Natural killer cell (primary cell): ENCODE measurements at regions not wholly inside any gene's neighbourhood (a gene's known extent, or its start where the extent isn't known, plus 50 kb on each side); places are given as distances from the start of the nearest gene placed in this dataset.

ENCODE experiments used
- ATAC-seq, 3 donors: fragments of 150-1000 bp in 2 of 3; fragments of 200-7000 bp in 1 of 3; cut with Tn5 transposase; 1 replicate in 1 of 3; 2 replicates in 2 of 3; pipeline ENCODE4 v1.10.0; 2021; ENCODE audit warnings: mild to moderate bottlenecking in 2 of 3, moderate library complexity in 2 of 3
- DNase-seq, 2 donors: peaks; one replicate each; pipeline versions ENCODE4 v3.0.0 to v3.0.0-alpha.2; 2013 to 2021; ENCODE audit warnings: mixed read lengths in 1 of 2
- H3K27ac ChIP-seq: one replicate; pipeline ENCODE4 v1.5.1; 2013; ENCODE audit warnings: mild to moderate bottlenecking, low read length
- H3K27me3 ChIP-seq: one replicate; pipeline ENCODE4 v1.6.1; 2013; ENCODE audit warnings: low read length; ENCODE audit not compliant: control insufficient read depth, insufficient read depth
- H3K36me3 ChIP-seq: one replicate; pipeline ENCODE4 v1.6.1; 2013; ENCODE audit warnings: low read length; ENCODE audit not compliant: control insufficient read depth, insufficient read depth
- H3K4me1 ChIP-seq: one replicate; pipeline ENCODE4 v1.6.1; 2013; ENCODE audit warnings: low read length; ENCODE audit not compliant: control insufficient read depth, insufficient read depth
- H3K4me3 ChIP-seq: one replicate; pipeline ENCODE4 v1.5.1; 2013; ENCODE audit warnings: low read length
- H3K9me3 ChIP-seq: one replicate; pipeline ENCODE4 v1.6.1; 2013; ENCODE audit warnings: low read length; ENCODE audit not compliant: control insufficient read depth, insufficient read depth
- H3K27ac Mint-ChIP-seq, 2 donors: one replicate each; pipeline ENCODE4 v1.8.0; 2022; ENCODE audit warnings: mild to moderate bottlenecking in 2 of 2, mixed read lengths in 2 of 2, moderate library complexity in 1 of 2
- H3K27me3 Mint-ChIP-seq, 2 donors: one replicate each; pipeline ENCODE4 v1.8.0; 2022; ENCODE audit warnings: low read depth in 2 of 2, mixed read lengths in 2 of 2
- H3K36me3 Mint-ChIP-seq: one replicate; pipeline ENCODE4 v1.8.0; 2022; ENCODE audit warnings: mixed read lengths
- H3K4me1 Mint-ChIP-seq, 2 donors: one replicate each; pipeline ENCODE4 v1.8.0; 2022; ENCODE audit warnings: mixed read lengths in 2 of 2
- H3K4me3 Mint-ChIP-seq: one replicate; pipeline ENCODE4 v1.8.0; 2022; ENCODE audit warnings: mild to moderate bottlenecking, moderate library complexity, mixed read lengths
- H3K9me3 Mint-ChIP-seq, 2 donors: one replicate each; pipeline ENCODE4 v1.8.0; 2022; ENCODE audit warnings: mixed read lengths in 2 of 2
- WGBS: methylation state at CpG from one replicate; pipeline ENCODE4 v1.1.7; 2013; ENCODE audit warnings: missing lambda C conversion rate; ENCODE audit not compliant: insufficient coverage; 5-methylcytosine and 5-hydroxymethylcytosine counted together
- intact Hi-C: fragments of 100-400 bp; cut with micrococcal nuclease; formaldehyde crosslinking; loops from one replicate; pipeline ENCODE4 v1.14.2; 2022
- TF ChIP-seq, protein P1 (sequence below): fragments of 200-600 bp; IDR thresholded peaks from one replicate; pipeline ENCODE4 v1.8.0; 2022; ENCODE audit warnings: antibody characterized with exemption

DNA sequence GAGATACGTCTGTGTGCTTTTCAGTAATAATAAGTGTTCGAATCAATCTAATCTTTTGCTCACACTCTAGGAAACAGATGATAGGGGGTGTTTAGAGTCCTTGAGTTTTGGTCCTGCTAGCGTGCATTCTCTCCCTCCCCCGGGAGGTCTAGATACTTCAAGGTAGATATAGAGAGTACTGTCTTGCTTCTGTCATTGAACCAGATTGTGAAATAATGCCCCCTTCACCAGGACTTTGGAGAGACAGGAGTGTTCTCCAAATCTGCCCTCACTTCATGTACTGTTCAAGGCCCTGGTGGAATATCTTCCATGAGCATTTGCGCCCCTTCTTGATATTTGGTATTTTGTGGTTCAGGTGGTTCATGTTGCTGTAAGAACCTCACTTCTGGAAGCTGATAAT is 59.4 kb upstream of the MGAT5 start:
- Mint-ChIP-seq H3K27ac (no peak overlapping the region), H3K4me1 (peaks cover 47 to 62% of the 10 kb centered on the region in 2 donors), H3K9me3 (peaks cover 0 to 2% of the 10 kb centered on the region in 2 donors), H3K4me3 (no peak overlapping the region), H3K36me3 (peaks cover 6% of the 10 kb centered on the region), H3K27me3 (no peaks in the 10 kb centered on the region)
- H3K27me3 ChIP-seq: no peaks in the 10 kb centered on the region
- ATAC-seq (no peak), DNase-seq (no peak)
- no peak overlapping the region for H3K27ac ChIP-seq
- intact Hi-C loops: no loop called here
- no peaks in the 10 kb centered on the region for H3K36me3 ChIP-seq
- H3K4me3 ChIP-seq: no peak overlapping the region
- TF ChIP-seq, protein P1, sequence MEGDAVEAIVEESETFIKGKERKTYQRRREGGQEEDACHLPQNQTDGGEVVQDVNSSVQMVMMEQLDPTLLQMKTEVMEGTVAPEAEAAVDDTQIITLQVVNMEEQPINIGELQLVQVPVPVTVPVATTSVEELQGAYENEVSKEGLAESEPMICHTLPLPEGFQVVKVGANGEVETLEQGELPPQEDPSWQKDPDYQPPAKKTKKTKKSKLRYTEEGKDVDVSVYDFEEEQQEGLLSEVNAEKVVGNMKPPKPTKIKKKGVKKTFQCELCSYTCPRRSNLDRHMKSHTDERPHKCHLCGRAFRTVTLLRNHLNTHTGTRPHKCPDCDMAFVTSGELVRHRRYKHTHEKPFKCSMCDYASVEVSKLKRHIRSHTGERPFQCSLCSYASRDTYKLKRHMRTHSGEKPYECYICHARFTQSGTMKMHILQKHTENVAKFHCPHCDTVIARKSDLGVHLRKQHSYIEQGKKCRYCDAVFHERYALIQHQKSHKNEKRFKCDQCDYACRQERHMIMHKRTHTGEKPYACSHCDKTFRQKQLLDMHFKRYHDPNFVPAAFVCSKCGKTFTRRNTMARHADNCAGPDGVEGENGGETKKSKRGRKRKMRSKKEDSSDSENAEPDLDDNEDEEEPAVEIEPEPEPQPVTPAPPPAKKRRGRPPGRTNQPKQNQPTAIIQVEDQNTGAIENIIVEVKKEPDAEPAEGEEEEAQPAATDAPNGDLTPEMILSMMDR: no peak
- peaks cover 7% of the 10 kb centered on the region for H3K9me3 ChIP-seq
- 96% methylated on average over 3 of the region's 5 CpGs for WGBS
- peaks cover 12% of the 10 kb centered on the region for H3K4me1 ChIP-seq

DNA sequence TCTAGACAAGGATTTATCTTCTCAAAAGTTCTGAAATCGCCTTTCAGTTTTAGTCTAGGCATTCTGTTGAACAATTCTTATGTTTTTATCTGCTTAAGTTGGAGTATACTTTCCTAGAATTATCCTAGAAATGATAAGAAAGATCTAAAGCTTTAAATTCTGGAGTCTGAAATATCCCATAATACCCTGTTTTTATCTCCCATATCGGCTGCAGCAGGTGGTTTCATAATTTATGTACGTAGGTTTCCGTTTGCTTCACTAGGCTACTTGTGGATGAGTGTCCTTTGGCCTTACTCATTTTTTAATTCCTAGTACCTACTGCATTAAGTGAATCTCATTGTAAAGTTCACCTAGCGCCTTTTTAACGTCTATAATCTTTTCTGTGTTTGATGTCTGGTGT is 58.5 kb upstream of the MGAT5 start:
- H3K4me1 Mint-ChIP-seq: peaks cover 46 to 61% of the 10 kb centered on the region in 2 donors
- WGBS: 74% methylated on average over 3 of the region's 6 CpGs
- no peak overlapping the region for H3K4me3 Mint-ChIP-seq
- no peak overlapping the region for H3K27ac ChIP-seq
- ATAC-seq (no peak), DNase-seq (no peak)
- H3K36me3 ChIP-seq: no peaks in the 10 kb centered on the region
- H3K27ac Mint-ChIP-seq: peak overlapping the region in 1 of 2 donors; percentile 12
- no peak overlapping the region for H3K4me3 ChIP-seq
- H3K9me3 Mint-ChIP-seq: peaks cover 0 to 2% of the 10 kb centered on the region in 2 donors
- H3K27me3 Mint-ChIP-seq: no peaks in the 10 kb centered on the region
- H3K4me1 ChIP-seq: peaks cover 9% of the 10 kb centered on the region
- intact Hi-C loops: no loop called here
- H3K36me3 Mint-ChIP-seq: peaks cover 6% of the 10 kb centered on the region
- no peaks in the 10 kb centered on the region for H3K27me3 ChIP-seq
- H3K9me3 ChIP-seq: peaks cover 7% of the 10 kb centered on the region
- TF ChIP-seq, protein P1: no peak

DNA sequence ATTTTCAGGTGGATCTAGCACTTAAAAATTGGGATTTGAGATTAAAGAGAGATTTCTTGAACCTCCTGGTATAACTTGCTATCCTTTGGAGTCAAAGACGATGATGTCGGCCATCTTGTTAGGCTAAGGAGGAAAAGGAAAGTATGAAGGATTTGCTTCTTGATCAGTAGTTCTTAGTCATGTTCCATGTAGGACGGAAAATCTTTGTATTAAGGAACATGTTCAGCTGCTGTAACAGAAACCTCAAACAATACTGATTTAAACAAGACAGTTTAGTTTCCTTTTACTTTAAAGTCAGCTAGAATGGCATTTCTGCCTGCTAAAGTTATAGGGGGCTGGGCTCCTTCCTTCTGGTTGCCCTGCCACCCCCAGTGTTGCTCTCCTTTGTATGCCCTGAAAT is 56.4 kb upstream of the MGAT5 start:
- intact Hi-C loops: no loop called here
- Mint-ChIP-seq H3K4me3 (no peak overlapping the region), H3K4me1 (peaks cover 48 to 57% of the 10 kb centered on the region in 2 donors), H3K9me3 (no peaks in the 10 kb centered on the region), H3K27ac (peak overlapping the region; percentile 34 to 78), H3K27me3 (no peaks in the 10 kb centered on the region), H3K36me3 (peaks cover under 1% of the 10 kb centered on the region)
- Histone ChIP-seq H3K36me3 (no peaks in the 10 kb centered on the region), H3K4me1 (peaks cover 9% of the 10 kb centered on the region), H3K9me3 (no peaks in the 10 kb centered on the region), H3K4me3 (no peak overlapping the region), H3K27me3 (no peaks in the 10 kb centered on the region), H3K27ac (no peak overlapping the region)
- no peak for ATAC-seq
- DNase-seq: no peak
- TF ChIP-seq, protein P1: no peak
- 78% methylated on average over 3 of the region's 3 CpGs for WGBS

DNA sequence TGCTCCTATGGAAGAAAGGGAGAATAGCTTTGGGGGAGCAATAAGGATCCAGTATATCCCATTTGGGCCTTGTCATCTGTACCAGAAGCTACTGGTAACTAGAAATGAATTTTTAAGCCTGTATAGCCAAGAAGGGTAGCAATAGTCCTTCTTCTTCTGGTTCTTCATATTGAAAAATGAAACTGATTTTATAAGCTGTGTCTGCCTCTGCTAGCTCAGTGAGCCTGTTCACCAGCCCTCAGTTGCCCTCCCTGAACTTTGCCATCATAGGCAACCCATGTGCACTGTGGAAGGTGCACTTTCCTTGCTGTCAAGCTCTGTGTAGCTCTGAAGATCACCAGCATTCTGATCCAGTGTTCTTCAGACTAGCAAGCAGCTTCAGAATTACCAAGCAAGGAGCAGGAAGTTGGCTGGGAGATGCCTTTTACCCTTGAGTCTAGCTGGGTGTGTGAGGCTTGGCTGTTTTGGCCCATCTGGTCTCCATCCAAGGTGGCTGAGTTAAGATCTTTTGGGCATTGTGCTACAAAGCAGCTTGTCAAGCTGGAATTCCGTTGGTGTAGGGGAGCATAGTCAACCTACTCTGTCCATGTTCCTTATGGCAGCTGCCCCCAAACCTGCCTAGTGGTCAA is 55.8 kb upstream of the MGAT5 start:
- intact Hi-C loops: no loop called here
- Histone ChIP-seq H3K27ac (no peak overlapping the region), H3K9me3 (no peaks in the 10 kb centered on the region), H3K36me3 (no peaks in the 10 kb centered on the region), H3K4me1 (peaks cover 9% of the 10 kb centered on the region), H3K4me3 (no peak overlapping the region), H3K27me3 (no peaks in the 10 kb centered on the region)
- Mint-ChIP-seq H3K27me3 (no peaks in the 10 kb centered on the region), H3K4me3 (no peak overlapping the region), H3K9me3 (no peaks in the 10 kb centered on the region), H3K4me1 (peaks cover 48 to 57% of the 10 kb centered on the region in 2 donors), H3K36me3 (no peaks in the 10 kb centered on the region), H3K27ac (peak overlapping the region; percentile 34 to 78)
- ATAC-seq: peak in 2 of 3 donors; percentile 35 to 41
- DNase-seq: no peak
- TF ChIP-seq, protein P1: no peak
- 100% methylated on average over 1 of the region's 1 CpG for WGBS
